Liver (tissue), 8 donors: ENCODE measurements at regions not wholly inside any gene's neighbourhood (a gene's known extent, or its start where the extent isn't known, plus 50 kb on each side); places are given as distances from the start of the nearest gene placed in this dataset.
A peak's percentile ranks its signal among the peaks of the same experiment; 100 is the strongest.

Experiments used
- DNase-seq: peaks from one replicate; pipeline ENCODE4 v3.0.0-alpha.2; 2017; ENCODE audit warnings: low spot score
- H3K27ac ChIP-seq, 2 donors: one replicate each; pipeline ENCODE4 v1.7.0; 2013; ENCODE audit warnings: inconsistent platforms in 2 of 2, low read length in 2 of 2, control low read depth in 1 of 2, low read depth in 1 of 2, mild to moderate bottlenecking in 1 of 2
- H3K27me3 ChIP-seq, 4 donors: one replicate each; pipeline versions ENCODE4 v1.6.1 to v1.7.0; 2013; ENCODE audit warnings: low read length in 3 of 4, inconsistent platforms in 1 of 4, mild to moderate bottlenecking in 1 of 4, moderate library complexity in 1 of 4; ENCODE audit not compliant: control insufficient read depth in 4 of 4, insufficient read depth in 4 of 4
- H3K36me3 ChIP-seq, 4 donors: one replicate each; pipeline versions ENCODE4 v1.6.1 to v1.7.0; 2013; ENCODE audit warnings: low read length in 3 of 4, mild to moderate bottlenecking in 3 of 4, low read depth in 1 of 4, moderate library complexity in 1 of 4; ENCODE audit not compliant: control insufficient read depth in 4 of 4, insufficient read depth in 3 of 4
- H3K4me1 ChIP-seq, 4 donors: one replicate each; pipeline versions ENCODE4 v1.6.1 to v1.7.0; 2013; ENCODE audit warnings: low read length in 3 of 4, mild to moderate bottlenecking in 3 of 4, moderate library complexity in 1 of 4; ENCODE audit not compliant: control insufficient read depth in 4 of 4, insufficient read depth in 4 of 4
- H3K4me3 ChIP-seq, 3 donors: one replicate each; pipeline versions ENCODE4 v1.6.1 to v1.7.0; 2013; ENCODE audit warnings: low read length in 3 of 3, control low read depth in 1 of 3, low read depth in 1 of 3, mild to moderate bottlenecking in 1 of 3
- H3K9ac ChIP-seq, 2 donors: one replicate each; pipeline ENCODE4 v1.7.0; 2013; ENCODE audit warnings: low read length in 2 of 2, mild to moderate bottlenecking in 2 of 2, moderate library complexity in 2 of 2, control low read depth in 1 of 2, low read depth in 1 of 2
- H3K9me3 ChIP-seq, 4 donors: one replicate each; pipeline versions ENCODE4 v1.6.1 to v1.7.0; 2013; ENCODE audit warnings: low read length in 3 of 4; ENCODE audit not compliant: control insufficient read depth in 4 of 4
- ATF3 ChIP-seq: IDR thresholded peaks from 2 replicates; pipeline ENCODE4 v1.6.1; 2016; ENCODE audit warnings: antibody characterized with exemption
- CTCF ChIP-seq: fragments of 150-350 bp; IDR thresholded peaks from 2 replicates; pipeline ENCODE4 v1.5.1; 2017; ENCODE audit warnings: improper control_type of control experiment, low read depth, low read length; ENCODE audit not compliant: missing input control
- EGR1 ChIP-seq, 2 donors: IDR thresholded peaks; 2 replicates each; pipeline ENCODE4 v1.6.1; 2016 to 2018; ENCODE audit warnings: antibody characterized with exemption in 2 of 2, low read depth in 2 of 2
- FOXA1 ChIP-seq: IDR thresholded peaks from 2 replicates; pipeline ENCODE4 v1.6.1; 2016; ENCODE audit warnings: antibody characterized with exemption
- FOXA2 ChIP-seq: IDR thresholded peaks from 2 replicates; pipeline ENCODE4 v1.6.1; 2016; ENCODE audit warnings: antibody characterized with exemption
- GABPA ChIP-seq, 2 donors: IDR thresholded peaks in 1 of 2; conservative IDR thresholded peaks in 1 of 2; 2 replicates each; pipeline ENCODE4 v1.6.1; 2016; ENCODE audit warnings: antibody characterized with exemption in 2 of 2, mild to moderate bottlenecking in 1 of 2, moderate library complexity in 1 of 2
- HNF4A ChIP-seq, 2 donors: conservative IDR thresholded peaks; 2 replicates each; pipeline ENCODE4 v1.6.1; 2016; ENCODE audit warnings: antibody characterized with exemption in 2 of 2, mild to moderate bottlenecking in 2 of 2
- HNF4G ChIP-seq: IDR thresholded peaks from 2 replicates; pipeline ENCODE4 v1.6.1; 2016; ENCODE audit warnings: antibody characterized with exemption
- JUND ChIP-seq, 2 donors: IDR thresholded peaks; 2 replicates each; pipeline ENCODE4 v1.6.1; 2016; ENCODE audit warnings: antibody characterized with exemption in 2 of 2
- MAX ChIP-seq: IDR thresholded peaks from 2 replicates; pipeline ENCODE4 v1.6.1; 2016; ENCODE audit warnings: antibody characterized with exemption
- NR2F2 ChIP-seq: IDR thresholded peaks from 2 replicates; pipeline ENCODE4 v1.6.1; 2016; ENCODE audit warnings: antibody characterized with exemption
- RAD21 ChIP-seq, 2 donors: IDR thresholded peaks; 2 replicates each; pipeline ENCODE4 v1.6.1; 2016; ENCODE audit warnings: antibody characterized with exemption in 2 of 2, mild to moderate bottlenecking in 2 of 2
- REST ChIP-seq: IDR thresholded peaks from 2 replicates; pipeline ENCODE4 v1.6.1; 2016; ENCODE audit warnings: antibody characterized with exemption, mild to moderate bottlenecking
- RXRA ChIP-seq, 2 donors: IDR thresholded peaks; 2 replicates each; pipeline ENCODE4 v1.6.1; 2017 to 2018; ENCODE audit warnings: antibody characterized with exemption in 2 of 2, mild to moderate bottlenecking in 1 of 2
- SP1 ChIP-seq: IDR thresholded peaks from 2 replicates; pipeline ENCODE4 v1.6.1; 2018; ENCODE audit warnings: antibody characterized with exemption, mild to moderate bottlenecking
- TAF1 ChIP-seq: conservative IDR thresholded peaks from 2 replicates; pipeline ENCODE4 v1.6.1; 2016; ENCODE audit warnings: antibody characterized with exemption, mild to moderate bottlenecking
- YY1 ChIP-seq: IDR thresholded peaks from 2 replicates; pipeline ENCODE4 v1.6.1; 2016; ENCODE audit warnings: antibody characterized with exemption, mild to moderate bottlenecking
- ZBTB33 ChIP-seq: IDR thresholded peaks from 2 replicates; pipeline ENCODE4 v1.6.1; 2016; ENCODE audit warnings: antibody characterized with exemption
- WGBS: extraction: QIAGEN DNeasy Blood & Tissue Kit; methylation state at CpG from one replicate; pipeline ENCODE4 v1.1.7; 2013; 5-methylcytosine and 5-hydroxymethylcytosine counted together
- donor health status: healthy.
- donor health status: healthy.
- donor health status: healthy.
- donor health status: healthy.
- donor health status: healthy.

- Histone ChIP-seq H3K27me3 (no peaks in the 10 kb centered on the region), H3K9ac (no peak overlapping the region), H3K4me1 (peaks cover 0 to 9% (median 3%) of the 10 kb centered on the region in 4 donors), H3K4me3 (no peak overlapping the region), H3K9me3 (no peaks in the 10 kb centered on the region), H3K27ac (no peak overlapping the region), H3K36me3 (no peaks in the 10 kb centered on the region)
- TF ChIP-seq HNF4A (conservative IDR thresholded peaks at IDR 0.05) (no peak), YY1 (no peak), HNF4G (no peak), ATF3 (no peak), RAD21 (IDR thresholded peaks at IDR 0.05) (no peak), EGR1 (IDR thresholded peaks at IDR 0.05; ENCODE audit: low read depth in 2 of 2) (no peak)
- WGBS: 84% methylated on average over 2 of the region's 2 CpGs
- no peak for DNase-seq
Measured at GRCh38 chr15:53305554-53305953, 453.9 kb downstream of the WDR72 start.

- H3K9ac ChIP-seq: no peak overlapping the region
- H3K27ac ChIP-seq: no peak overlapping the region
- no peaks in the 10 kb centered on the region for H3K36me3 ChIP-seq
- H3K4me1 ChIP-seq: peaks cover 0 to 9% (median 3%) of the 10 kb centered on the region in 4 donors
- no peak overlapping the region for H3K4me3 ChIP-seq
- 44% methylated on average over 1 of the region's 1 CpG for WGBS
- TF ChIP-seq TAF1: no peak
- no peak for TF ChIP-seq FOXA1
- peak; percentile 33 to 44 for TF ChIP-seq HNF4A (conservative IDR thresholded peaks at IDR 0.05)
- H3K27me3 ChIP-seq: no peaks in the 10 kb centered on the region
- no peaks in the 10 kb centered on the region for H3K9me3 ChIP-seq
- DNase-seq: no peak
Measured at GRCh38 chr15:53305101-53305500, 454.4 kb downstream of the WDR72 start.

- peak; percentile 71 for TF ChIP-seq MAX
- peak; percentile 68 for TF ChIP-seq REST
- TF ChIP-seq SP1: peak; percentile 71
- TF ChIP-seq GABPA (IDR thresholded peaks at IDR 0.05 in 1 of 2, conservative IDR thresholded peaks at IDR 0.05 in 1 of 2): no peak
- TF ChIP-seq ATF3: no peak
- TF ChIP-seq YY1: peak; percentile 72
- TF ChIP-seq FOXA1: peak; percentile 67
- peak; percentile 77 to 82 for TF ChIP-seq HNF4A (conservative IDR thresholded peaks at IDR 0.05)
- no peak for TF ChIP-seq CTCF
- TF ChIP-seq EGR1 (IDR thresholded peaks at IDR 0.05; ENCODE audit: low read depth in 2 of 2): peak in 1 of 2 donors; percentile 41
- peak; percentile 61 to 68 for TF ChIP-seq RAD21 (IDR thresholded peaks at IDR 0.05)
- no peak for TF ChIP-seq NR2F2
- TF ChIP-seq TAF1: no peak
- TF ChIP-seq FOXA2: peak; percentile 77
- TF ChIP-seq HNF4G: no peak
- peak; percentile 22 to 68 for TF ChIP-seq JUND (IDR thresholded peaks at IDR 0.05)
- peak; percentile 60 for TF ChIP-seq ZBTB33
- TF ChIP-seq RXRA (IDR thresholded peaks at IDR 0.05): peak; percentile 62 to 92
- no peak overlapping the region for H3K4me3 ChIP-seq
- H3K27ac ChIP-seq: no peak overlapping the region
- WGBS: 34% methylated on average over 4 of the region's 4 CpGs
- no peaks in the 10 kb centered on the region for H3K27me3 ChIP-seq
- no peak for DNase-seq
- no peak overlapping the region for H3K9ac ChIP-seq
- H3K4me1 ChIP-seq: peaks cover 1 to 23% (median 15%) of the 10 kb centered on the region in 4 donors
- no peaks in the 10 kb centered on the region for H3K36me3 ChIP-seq
- H3K9me3 ChIP-seq: no peaks in the 10 kb centered on the region
Measured at GRCh38 chr15:53297828-53298227, 461.6 kb downstream of the WDR72 start.
